ENCODE measurements at regions not wholly inside any gene's neighbourhood (a gene's known extent, or its start where the extent isn't known, plus 50 kb on each side); places are given as distances from the start of the nearest gene placed in this dataset.

GRCh38 chr16:14360326-14361037 is 269.6 kb downstream of the PARN start:
- no peak for DNase-seq (ENCODE audit: low spot score)

- no peak for DNase-seq (ENCODE audit: low spot score)
Measured at GRCh38 chr16:14358697-14359305, 271.3 kb downstream of the PARN start.

- no peak for DNase-seq (ENCODE audit: low spot score)
Measured at GRCh38 chr16:14357328-14357727, 272.7 kb downstream of the PARN start.

- DNase-seq (ENCODE audit: low spot score) = no peak
Measured at GRCh38 chr16:14356064-14356463, 274.0 kb downstream of the PARN start.

GRCh38 chr16:14354561-14355351 is 275.3 kb downstream of the PARN start:
- no peak for DNase-seq (ENCODE audit: low spot score)

- DNase-seq (ENCODE audit: low spot score) = no peak
Measured at GRCh38 chr16:14353340-14353739, 276.7 kb downstream of the PARN start.

GRCh38 chr16:14351647-14352046 is 278.4 kb downstream of the PARN start:
- no peak for DNase-seq (ENCODE audit: low spot score)

- no peak for DNase-seq (ENCODE audit: low spot score)
Measured at GRCh38 chr16:14350626-14351025, 279.4 kb downstream of the PARN start.

GRCh38 chr16:14350081-14350480 is 279.0 kb downstream of the MRTFB start:
- DNase-seq (ENCODE audit: low spot score) = no peak

- no peak for DNase-seq (ENCODE audit: low spot score)
Measured at GRCh38 chr16:14347706-14348105, 276.6 kb downstream of the MRTFB start.

GRCh38 chr16:14346278-14347142 is 275.4 kb downstream of the MRTFB start:
- DNase-seq (ENCODE audit: low spot score) = no peak

GRCh38 chr16:14345512-14346115 is 274.5 kb downstream of the MRTFB start:
- DNase-seq (ENCODE audit: low spot score) = no peak

- no peak for DNase-seq (ENCODE audit: low spot score)
Measured at GRCh38 chr16:14344945-14345344, 273.8 kb downstream of the MRTFB start.

GRCh38 chr16:14344292-14344691 is 273.2 kb downstream of the MRTFB start:
- DNase-seq (ENCODE audit: low spot score) = no peak

GRCh38 chr16:14341324-14342225 is 270.5 kb downstream of the MRTFB start:
- DNase-seq (ENCODE audit: low spot score) = no peak

- no peak for DNase-seq (ENCODE audit: low spot score)
Measured at GRCh38 chr16:14339694-14340093, 268.6 kb downstream of the MRTFB start.

GRCh38 chr16:14338969-14339368 is 267.9 kb downstream of the MRTFB start:
- DNase-seq (ENCODE audit: low spot score) = no peak

GRCh38 chr16:14338236-14338635 is 267.1 kb downstream of the MRTFB start:
- no peak for DNase-seq (ENCODE audit: low spot score)

- no peak for DNase-seq (ENCODE audit: low spot score)
Measured at GRCh38 chr16:14337303-14338191, 266.4 kb downstream of the MRTFB start.

- no peak for DNase-seq (ENCODE audit: low spot score)
Measured at GRCh38 chr16:14335297-14335696, 264.2 kb downstream of the MRTFB start.
